ENCODE measurements at regions not wholly inside any gene's neighbourhood (a gene's known extent, or its start where the extent isn't known, plus 50 kb on each side); places are given as distances from the start of the nearest gene placed in this dataset.

- no peak for DNase-seq (ENCODE audit: low read depth in 3 of 3)
Measured at GRCh38 chr10:130618647-130619046, 482.5 kb downstream of the GLRX3 start.

GRCh38 chr10:130621231-130621775 lies 485.1 kb downstream of the GLRX3 start:
- DNase-seq (ENCODE audit: low read depth in 3 of 3) = no peak

GRCh38 chr10:130623680-130624267 lies 487.6 kb downstream of the GLRX3 start:
- DNase-seq (ENCODE audit: low read depth in 3 of 3) = no peak

GRCh38 chr10:130627346-130628045 lies 491.3 kb downstream of the GLRX3 start:
- no peak for DNase-seq (ENCODE audit: low read depth in 3 of 3)

- no peak for DNase-seq (ENCODE audit: low read depth in 3 of 3)
Measured at GRCh38 chr10:130630135-130630534, 493.9 kb downstream of the GLRX3 start.

- no peak for DNase-seq (ENCODE audit: low read depth in 3 of 3)
Measured at GRCh38 chr10:130631142-130632096, 495.2 kb downstream of the GLRX3 start.

- no peak for DNase-seq (ENCODE audit: low read depth in 3 of 3)
Measured at GRCh38 chr10:130634816-130635215, 498.6 kb downstream of the GLRX3 start.

GRCh38 chr10:130635528-130635927 lies 499.3 kb downstream of the GLRX3 start:
- DNase-seq (ENCODE audit: low read depth in 3 of 3) = no peak

- DNase-seq (ENCODE audit: low read depth in 3 of 3) = no peak
Measured at GRCh38 chr10:130636313-130636930, 500.2 kb downstream of the GLRX3 start.

- DNase-seq (ENCODE audit: low read depth in 3 of 3) = no peak
Measured at GRCh38 chr10:130637089-130637676, 501.0 kb downstream of the GLRX3 start.

GRCh38 chr10:130638991-130639390 lies 502.8 kb downstream of the GLRX3 start:
- no peak for DNase-seq (ENCODE audit: low read depth in 3 of 3)

- no peak for DNase-seq (ENCODE audit: low read depth in 3 of 3)
Measured at GRCh38 chr10:130642926-130643325, 506.7 kb downstream of the GLRX3 start.

GRCh38 chr10:130647341-130647740 lies 511.1 kb downstream of the GLRX3 start:
- no peak for DNase-seq (ENCODE audit: low read depth in 3 of 3)

GRCh38 chr10:130648807-130649206 lies 512.6 kb downstream of the GLRX3 start:
- no peak for DNase-seq (ENCODE audit: low read depth in 3 of 3)

GRCh38 chr10:130652544-130652943 lies 516.4 kb downstream of the GLRX3 start:
- no peak for DNase-seq (ENCODE audit: low read depth in 3 of 3)

- DNase-seq (ENCODE audit: low read depth in 3 of 3) = no peak
Measured at GRCh38 chr10:130652964-130653578, 516.9 kb downstream of the GLRX3 start.

GRCh38 chr10:130654726-130655125 lies 518.5 kb downstream of the GLRX3 start:
- no peak for DNase-seq (ENCODE audit: low read depth in 3 of 3)

GRCh38 chr10:130655313-130656186 lies 519.4 kb downstream of the GLRX3 start:
- no peak for DNase-seq (ENCODE audit: low read depth in 3 of 3)

GRCh38 chr10:130656187-130656575 lies 520.0 kb downstream of the GLRX3 start:
- no peak for DNase-seq (ENCODE audit: low read depth in 3 of 3)

GRCh38 chr10:130656582-130657133 lies 520.5 kb downstream of the GLRX3 start:
- no peak for DNase-seq (ENCODE audit: low read depth in 3 of 3)

Measured in stimulated activated CD4-positive, alpha-beta T cell treated with anti-CD3 and anti-CD28 coated beads, TNF-alpha, amount 100 ng/mL, for 4 hours (primary cell).